ENCODE measurements at regions not wholly inside any gene's neighbourhood (a gene's known extent, or its start where the extent isn't known, plus 50 kb on each side); places are given as distances from the start of the nearest gene placed in this dataset.
"Not testable (repeated sequence)": the region's sequence is repeated elsewhere in the genome, so short reads cannot be mapped to it uniquely, and the experiment has no call there.

- not testable (repeated sequence) for DNase-seq (ENCODE audit: low read depth); H3K4me3 ChIP-seq (ENCODE audit: low read depth, low read length)
Observed at GRCh38 chr2:90289291-90289980, 1598.0 kb downstream of the RPIA start.

GRCh38 chr2:90290701-90291100 is 1599.2 kb downstream of the RPIA start:
- DNase-seq (ENCODE audit: low read depth); H3K4me3 ChIP-seq (ENCODE audit: low read depth, low read length): not testable (repeated sequence)

GRCh38 chr2:90291168-90291883 is 1599.9 kb downstream of the RPIA start:
- not testable (repeated sequence) for DNase-seq (ENCODE audit: low read depth); H3K4me3 ChIP-seq (ENCODE audit: low read depth, low read length)

- not testable (repeated sequence) for DNase-seq (ENCODE audit: low read depth); H3K4me3 ChIP-seq (ENCODE audit: low read depth, low read length)
Observed at GRCh38 chr2:90291934-90292333, 1600.5 kb downstream of the RPIA start.

GRCh38 chr2:90292451-90292850 is 1601.0 kb downstream of the RPIA start:
- not testable (repeated sequence) for DNase-seq (ENCODE audit: low read depth); H3K4me3 ChIP-seq (ENCODE audit: low read depth, low read length)

- not testable (repeated sequence) for DNase-seq (ENCODE audit: low read depth); H3K4me3 ChIP-seq (ENCODE audit: low read depth, low read length)
Observed at GRCh38 chr2:90293224-90293623, 1601.8 kb downstream of the RPIA start.

- not testable (repeated sequence) for H3K4me3 ChIP-seq (ENCODE audit: low read depth, low read length); DNase-seq (ENCODE audit: low read depth)
Observed at GRCh38 chr2:90293806-90294205, 1602.3 kb downstream of the RPIA start.

GRCh38 chr2:90295036-90295750 is 1603.7 kb downstream of the RPIA start:
- DNase-seq (ENCODE audit: low read depth); H3K4me3 ChIP-seq (ENCODE audit: low read depth, low read length): not testable (repeated sequence)

GRCh38 chr2:90296484-90296777 is 1605.0 kb downstream of the RPIA start:
- not testable (repeated sequence) for DNase-seq (ENCODE audit: low read depth); H3K4me3 ChIP-seq (ENCODE audit: low read depth, low read length)

- DNase-seq (ENCODE audit: low read depth); H3K4me3 ChIP-seq (ENCODE audit: low read depth, low read length): not testable (repeated sequence)
Observed at GRCh38 chr2:90297701-90298100, 1606.2 kb downstream of the RPIA start.

- not testable (repeated sequence) for DNase-seq (ENCODE audit: low read depth); H3K4me3 ChIP-seq (ENCODE audit: low read depth, low read length)
Observed at GRCh38 chr2:90298126-90298755, 1606.8 kb downstream of the RPIA start.

GRCh38 chr2:90298983-90299382 is 1607.5 kb downstream of the RPIA start:
- not testable (repeated sequence) for H3K4me3 ChIP-seq (ENCODE audit: low read depth, low read length); DNase-seq (ENCODE audit: low read depth)

- not testable (repeated sequence) for DNase-seq (ENCODE audit: low read depth)
Observed at GRCh38 chr2:90322982-90323381, 1631.5 kb downstream of the RPIA start.

GRCh38 chr2:90323612-90324558 is 1632.4 kb downstream of the RPIA start:
- peak overlapping the region; percentile 35 for H3K4me3 ChIP-seq (ENCODE audit: low read depth, low read length)
- not testable (repeated sequence) for DNase-seq (ENCODE audit: low read depth)

More at GRCh38 chr2:90322982-90323381, 1631.5 kb downstream of the RPIA start:
- not testable (repeated sequence) for H3K4me3 ChIP-seq (ENCODE audit: low read depth, low read length)

GRCh38 chr2:90324672-90325071 is 1633.2 kb downstream of the RPIA start:
- not testable (repeated sequence) for DNase-seq (ENCODE audit: low read depth); H3K4me3 ChIP-seq (ENCODE audit: low read depth, low read length)

GRCh38 chr2:90325796-90326353 is 1634.4 kb downstream of the RPIA start:
- not testable (repeated sequence) for DNase-seq (ENCODE audit: low read depth); H3K4me3 ChIP-seq (ENCODE audit: low read depth, low read length)

- not testable (repeated sequence) for DNase-seq (ENCODE audit: low read depth); H3K4me3 ChIP-seq (ENCODE audit: low read depth, low read length)
Observed at GRCh38 chr2:90355546-90355945, 1664.1 kb downstream of the RPIA start.

- DNase-seq (ENCODE audit: low read depth); H3K4me3 ChIP-seq (ENCODE audit: low read depth, low read length): not testable (repeated sequence)
Observed at GRCh38 chr2:90359344-90359743, 1667.9 kb downstream of the RPIA start.
